CD4-positive, alpha-beta T cell treated with Interleukin-4 for 1 hour (primary cell): ENCODE measurements at regions not wholly inside any gene's neighbourhood (a gene's known extent, or its start where the extent isn't known, plus 50 kb on each side); places are given as distances from the start of the nearest gene placed in this dataset.
"Not testable (repeated sequence)": the region's sequence is repeated elsewhere in the genome, so short reads cannot be mapped to it uniquely, and the experiment has no call there.

ENCODE experiments used
- DNase-seq, 2 donors: peaks; one replicate each; pipeline ENCODE4 v3.0.0-alpha.2; 2020 to 2022

DNA sequence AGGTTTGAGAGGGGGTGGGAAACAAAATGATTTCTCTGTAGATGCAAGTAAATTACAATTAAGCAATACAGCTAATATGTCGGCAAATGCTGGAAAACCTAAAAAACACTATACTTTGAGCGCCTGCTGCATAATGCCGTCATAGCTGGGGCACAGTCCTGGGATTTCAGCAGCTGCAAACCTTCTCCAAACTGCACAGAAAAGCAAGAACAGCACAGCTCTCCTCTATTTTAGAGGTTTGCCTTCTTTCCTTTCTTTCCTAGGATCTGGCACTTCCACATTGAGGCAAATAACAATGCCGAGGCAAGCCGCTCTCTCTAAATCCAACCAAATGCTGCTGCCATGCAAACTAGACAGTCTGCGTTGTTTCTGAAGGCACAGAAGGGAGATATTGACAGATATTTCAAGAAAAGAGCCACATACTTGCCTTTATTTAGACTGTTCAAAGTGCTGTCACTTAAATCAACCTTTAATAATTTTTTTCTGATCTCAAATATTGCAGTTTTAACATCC, 287.1 kb upstream of the G2E3 start:
- DNase-seq: no peak

DNA sequence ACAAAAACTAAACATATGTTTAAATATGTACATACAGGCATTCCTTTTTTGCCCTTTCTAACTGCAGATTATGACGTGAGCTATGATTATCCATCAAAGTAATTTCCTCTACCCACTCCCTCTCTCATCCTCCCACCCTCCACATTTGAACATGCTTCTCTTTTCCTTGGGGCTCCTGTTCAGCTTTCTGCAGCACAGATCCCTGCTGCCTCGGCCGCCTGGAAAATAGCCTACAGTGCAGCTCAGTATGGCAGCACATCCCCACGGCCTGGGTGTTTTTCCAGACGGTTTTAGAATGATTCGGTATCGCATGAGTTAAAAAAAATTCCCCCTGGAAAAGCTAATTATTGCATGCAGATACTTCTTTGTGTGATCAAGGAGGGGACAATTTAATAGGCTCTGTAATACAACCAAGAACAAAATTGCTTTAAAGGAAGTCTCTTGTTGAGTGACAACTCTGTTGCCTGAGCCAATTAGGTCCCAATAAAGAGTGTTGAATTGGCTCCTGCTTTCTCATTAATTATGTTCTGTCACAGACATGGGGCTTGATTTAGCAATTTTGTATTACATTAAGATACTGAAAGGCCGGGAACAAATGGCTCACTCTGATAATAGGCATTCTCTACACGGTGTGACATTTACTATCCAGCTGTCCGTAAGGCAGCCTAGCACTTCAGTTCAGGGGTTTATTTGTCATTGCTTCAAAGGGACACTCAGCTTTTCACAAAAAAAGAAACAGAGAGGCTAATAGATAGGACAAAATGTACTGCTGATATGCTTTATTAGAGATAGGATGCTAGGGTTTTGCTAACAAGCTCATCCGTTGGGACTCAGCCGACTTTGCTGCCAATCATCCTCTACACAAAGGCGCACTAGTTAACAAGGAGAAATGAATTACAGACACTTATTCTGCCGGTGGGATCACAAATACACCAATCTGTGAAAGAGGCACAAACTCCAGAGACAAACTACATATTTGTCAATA, 285.8 kb upstream of the G2E3 start:
- no peak for DNase-seq

DNA sequence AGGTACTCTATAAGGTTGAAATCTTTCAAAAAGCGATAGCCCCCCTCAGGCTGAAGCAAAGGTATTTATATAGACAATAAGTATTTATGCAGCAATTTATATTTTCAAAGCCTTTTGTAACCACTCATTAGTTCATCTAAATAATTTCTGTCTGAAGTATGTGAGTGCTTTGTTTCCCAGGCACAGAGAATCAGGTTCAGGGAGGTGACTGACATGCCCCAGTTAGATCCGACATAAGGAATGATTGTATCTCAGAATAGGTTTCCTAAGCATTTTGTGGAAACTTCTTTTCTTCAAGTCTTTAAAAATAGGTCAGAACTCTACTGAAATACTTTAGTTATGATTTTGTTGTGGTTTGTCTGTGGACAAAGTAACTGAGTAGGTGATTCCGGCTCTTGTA, 283.4 kb upstream of the G2E3 start:
- no peak for DNase-seq

DNA sequence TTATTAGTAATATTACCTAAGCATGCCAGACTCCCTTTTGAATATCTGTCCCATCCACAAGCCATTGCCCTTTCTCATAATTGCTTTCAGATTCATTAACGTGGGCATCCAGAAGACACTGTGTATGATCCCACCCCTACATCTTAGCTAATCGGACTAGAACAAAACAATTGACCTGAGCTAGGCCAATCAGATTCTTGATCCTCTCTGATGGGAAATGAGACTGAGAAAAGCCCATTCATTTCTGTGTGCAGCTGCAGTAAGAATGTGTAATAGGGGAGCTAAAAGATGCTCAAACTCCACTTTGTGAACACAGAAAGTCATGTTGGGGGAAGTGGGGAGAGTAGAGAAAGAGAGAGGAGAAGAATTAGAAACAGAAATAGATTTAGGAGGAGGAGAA, 281.7 kb upstream of the G2E3 start:
- DNase-seq: no peak

DNA sequence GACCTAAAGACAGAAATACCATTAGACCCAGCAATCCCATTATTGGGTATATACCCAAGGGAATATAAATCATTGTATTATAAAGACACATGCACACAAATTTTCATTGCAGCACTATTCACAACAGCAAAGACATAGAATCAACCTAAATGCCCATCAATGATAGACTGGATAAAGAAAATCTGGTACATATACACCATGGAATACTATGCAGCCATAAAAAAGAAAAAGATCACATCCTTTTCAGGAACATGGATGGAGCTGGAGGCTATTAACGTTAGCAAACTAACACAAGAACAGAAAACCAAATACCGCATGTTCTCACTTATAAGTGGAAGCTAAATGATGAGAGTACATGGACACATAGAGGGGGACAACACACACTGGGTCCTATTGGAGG, 280.1 kb upstream of the G2E3 start:
- not testable (repeated sequence) for DNase-seq

DNA sequence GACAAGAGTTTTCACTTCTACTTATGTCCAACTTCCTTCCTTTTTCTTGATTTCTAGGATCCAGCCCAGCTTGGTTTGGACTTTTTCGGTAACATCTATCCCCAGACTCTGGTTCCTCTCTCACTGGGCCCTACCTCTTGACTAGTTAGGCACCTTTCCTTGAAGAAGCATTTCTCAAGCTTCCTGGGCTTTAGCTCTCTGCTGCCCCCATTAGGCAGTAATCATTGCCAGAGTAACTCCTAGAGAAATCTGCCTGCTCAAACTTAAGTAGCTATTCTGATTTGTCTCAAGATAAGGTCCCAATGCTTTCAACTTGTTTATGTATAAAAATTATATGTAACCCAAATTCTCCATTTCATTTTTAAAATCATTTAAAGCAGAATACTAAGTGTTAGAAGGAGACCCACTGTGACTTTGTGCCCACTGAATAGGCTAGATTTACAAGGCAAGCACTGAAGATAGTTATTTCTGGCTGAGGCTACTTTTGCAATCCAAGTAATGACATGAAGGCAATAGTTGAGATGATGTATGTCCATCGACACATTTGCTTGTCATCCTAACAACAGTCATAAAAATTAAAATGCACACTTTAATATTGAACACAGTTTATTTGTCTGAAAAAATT, 275.0 kb upstream of the G2E3 start:
- DNase-seq: no peak

DNA sequence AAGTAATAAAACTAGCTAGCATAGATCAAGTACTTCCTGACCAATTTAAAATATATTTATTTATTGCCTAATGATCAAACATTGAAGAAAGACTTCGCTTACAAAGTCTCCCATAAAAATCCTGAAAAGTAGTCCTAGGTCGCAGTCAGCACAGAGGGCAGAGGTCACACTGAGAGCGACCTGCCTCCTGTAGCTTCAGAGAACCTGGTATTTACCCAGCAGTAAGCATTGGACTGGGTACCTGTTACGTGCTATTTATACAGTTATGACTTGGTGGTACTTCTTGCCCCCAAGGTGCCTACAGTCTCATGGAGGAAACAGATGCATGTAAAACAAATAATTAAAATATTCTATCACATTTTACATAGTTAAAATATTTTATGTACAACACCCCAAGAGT, 274.1 kb upstream of the G2E3 start:
- DNase-seq: no peak

DNA sequence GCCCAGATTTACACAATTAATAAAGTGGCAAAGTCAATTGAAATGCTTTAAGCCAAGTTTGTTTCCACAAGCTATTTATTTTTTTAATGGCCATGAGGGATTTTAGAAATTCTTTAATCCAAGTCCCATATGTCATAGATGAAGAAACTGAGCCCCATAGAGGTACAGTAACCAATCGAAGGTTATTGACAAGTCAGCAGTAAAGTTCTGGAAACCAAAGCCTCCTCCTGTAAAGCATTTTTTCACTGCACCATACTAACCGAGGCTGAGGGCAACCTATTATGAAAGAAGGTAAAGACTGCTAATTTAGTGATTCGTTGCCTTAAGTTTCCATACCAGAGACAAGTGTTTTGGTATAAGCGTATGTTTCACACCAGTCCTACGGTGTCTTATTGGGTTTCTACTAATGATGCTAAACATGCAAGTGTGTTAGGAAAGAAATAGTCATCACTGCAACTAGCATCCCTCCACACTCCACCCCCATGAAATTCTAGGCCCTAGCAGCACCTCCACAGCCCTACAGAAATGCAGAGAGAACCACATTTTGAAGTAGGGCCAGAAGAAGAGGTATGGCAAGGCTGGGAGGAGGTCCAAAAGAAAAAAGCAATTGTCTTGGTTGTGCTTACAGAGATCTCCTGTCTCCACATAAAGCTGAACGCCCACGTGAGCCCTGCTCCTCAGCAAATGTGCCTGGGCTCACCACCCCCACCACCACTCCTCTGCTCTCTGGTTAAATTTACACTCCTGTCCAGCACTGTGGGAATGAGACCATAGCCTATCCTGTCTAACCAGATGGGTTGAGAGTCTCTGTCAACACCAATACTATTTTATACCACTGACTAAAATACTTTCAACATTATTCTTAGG, 271.1 kb upstream of the G2E3 start:
- no peak for DNase-seq

DNA sequence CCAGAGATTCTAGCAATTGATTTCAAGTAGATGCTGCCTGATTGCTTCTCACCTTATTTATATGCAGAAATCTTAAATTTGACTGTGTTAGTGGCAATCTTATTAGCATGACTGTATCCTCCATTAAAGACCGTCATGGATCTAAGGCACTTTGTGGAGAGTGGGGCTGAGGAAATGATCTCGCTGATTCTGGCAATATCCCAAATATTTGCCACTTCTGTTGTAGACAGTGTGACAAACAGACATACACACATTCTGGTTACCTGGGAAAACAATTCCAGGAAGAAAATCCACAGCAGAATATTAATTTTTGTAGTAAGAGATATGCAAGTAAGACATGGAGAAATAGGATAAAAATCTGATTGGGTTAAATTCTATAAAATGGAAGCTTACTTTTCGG, 269.0 kb upstream of the G2E3 start:
- no peak for DNase-seq

DNA sequence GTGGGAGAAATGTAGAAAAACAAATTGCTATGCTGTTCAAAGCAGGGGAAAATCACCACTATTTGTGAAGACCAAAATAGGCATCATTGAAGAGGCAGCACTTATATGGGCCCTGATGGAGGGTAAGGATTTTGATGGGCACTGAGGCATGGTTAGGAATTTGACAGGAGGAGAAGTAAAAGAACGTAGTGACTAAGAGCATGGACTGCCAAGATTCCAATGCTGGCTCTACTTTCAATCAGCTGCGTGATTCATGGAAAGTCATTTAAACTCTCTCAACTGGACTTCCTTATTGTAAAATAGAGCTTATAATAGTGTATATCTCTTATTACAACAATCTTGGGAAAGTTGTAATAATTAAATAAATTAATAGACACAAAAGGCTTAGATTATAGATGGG, 267.7 kb upstream of the G2E3 start:
- no peak for DNase-seq

DNA sequence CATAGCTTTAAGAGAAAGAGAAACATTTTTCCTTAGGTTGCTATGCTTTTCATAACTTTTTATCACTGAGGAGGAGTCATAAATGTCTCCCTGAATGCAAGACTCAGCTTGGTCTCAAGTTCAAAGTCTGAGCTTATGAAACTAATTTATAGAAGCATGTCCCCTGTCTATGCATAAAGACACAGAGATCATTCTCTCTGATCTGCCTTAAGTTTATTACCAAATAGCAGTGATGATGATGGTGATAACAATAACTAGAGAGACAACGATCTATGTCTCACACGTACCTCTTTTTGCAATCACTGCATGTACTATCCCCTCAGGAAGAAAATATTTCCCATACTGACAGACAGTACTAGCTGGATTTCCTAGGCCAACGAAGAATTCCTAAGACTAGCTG, 266.4 kb upstream of the G2E3 start:
- DNase-seq: no peak

DNA sequence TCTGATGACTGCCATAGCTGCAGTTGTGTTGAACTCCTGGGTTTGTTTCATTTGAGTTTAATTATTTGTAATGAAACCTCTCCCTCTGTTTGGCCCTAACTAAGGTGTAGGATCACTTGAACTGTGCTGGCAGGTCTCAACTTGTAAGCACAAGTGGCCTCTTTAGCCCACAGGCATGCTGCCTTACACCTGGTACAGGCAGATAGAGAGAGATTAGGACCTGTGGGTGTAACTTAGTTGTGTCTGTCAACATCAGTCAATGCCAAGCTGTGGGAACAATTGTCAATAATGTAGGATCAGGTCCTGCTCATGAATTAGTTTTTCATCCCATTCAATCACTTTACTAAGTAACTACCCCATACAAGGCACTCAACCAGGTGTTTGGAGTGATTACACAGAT, 263.0 kb upstream of the G2E3 start:
- DNase-seq: no peak

DNA sequence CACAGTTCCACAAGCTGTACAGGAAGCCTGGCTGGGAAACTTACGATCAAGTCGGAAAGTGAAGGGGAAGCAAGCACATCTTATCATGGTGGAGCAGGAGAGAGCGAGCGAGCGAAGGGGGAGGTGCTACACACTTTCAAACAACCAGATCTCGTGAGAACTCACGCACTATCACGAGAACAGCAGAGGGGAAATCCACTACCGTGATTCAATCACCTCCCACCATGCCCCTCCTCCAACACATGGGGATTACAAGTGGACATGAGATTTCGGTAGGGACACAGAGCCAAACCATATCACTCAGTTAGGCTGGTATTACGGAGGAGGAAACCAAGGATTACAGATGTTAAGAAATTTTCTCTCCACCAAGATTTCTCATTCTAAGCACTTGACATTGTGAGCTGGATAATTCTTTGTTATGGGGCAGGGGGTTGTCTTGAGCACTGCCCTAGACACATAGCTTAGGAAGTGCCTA, 262.0 kb upstream of the G2E3 start:
- peak in 1 of 2 donors; percentile 3 for DNase-seq

DNA sequence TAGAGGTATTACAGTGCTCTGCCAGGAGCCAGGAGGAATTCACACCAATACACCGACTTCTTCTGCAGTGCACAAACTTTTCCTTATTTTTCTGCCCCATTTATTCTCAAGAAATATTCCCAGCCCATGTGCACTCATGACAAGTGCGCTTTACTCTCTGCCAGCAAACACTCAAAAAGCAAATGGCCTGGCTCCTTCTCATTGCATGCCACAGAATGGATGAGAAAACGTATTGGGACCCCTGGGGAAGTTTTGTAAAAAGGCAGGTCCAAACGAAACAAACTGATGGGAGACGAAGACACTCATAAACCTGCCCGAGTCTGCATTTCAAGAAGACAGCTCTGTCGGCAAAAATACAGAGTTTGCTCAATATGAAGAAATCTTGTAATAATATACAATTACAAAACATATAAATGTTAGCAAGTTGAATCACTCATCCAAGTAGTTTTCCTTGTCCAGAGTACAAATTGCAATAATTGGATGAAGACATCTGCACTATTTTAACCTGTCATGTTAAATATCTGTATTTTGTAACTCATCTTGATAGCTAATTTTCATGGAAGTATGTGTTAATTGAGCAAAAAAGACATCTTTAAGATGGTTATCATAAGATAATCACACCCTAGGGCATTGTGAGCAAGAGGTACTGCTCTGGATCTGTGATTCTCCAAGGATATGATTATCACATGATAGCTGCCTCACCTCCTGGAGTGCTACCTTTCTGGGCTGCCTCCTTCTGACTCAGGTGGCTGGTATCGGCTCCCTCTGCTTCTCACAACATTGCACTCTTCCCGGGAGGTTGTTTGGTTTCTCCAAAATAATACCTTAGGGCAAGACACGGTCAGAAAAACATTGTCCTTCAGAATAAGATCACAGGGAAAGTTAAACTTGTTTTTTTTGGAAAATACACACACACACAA, 260.8 kb upstream of the G2E3 start:
- DNase-seq: no peak

DNA sequence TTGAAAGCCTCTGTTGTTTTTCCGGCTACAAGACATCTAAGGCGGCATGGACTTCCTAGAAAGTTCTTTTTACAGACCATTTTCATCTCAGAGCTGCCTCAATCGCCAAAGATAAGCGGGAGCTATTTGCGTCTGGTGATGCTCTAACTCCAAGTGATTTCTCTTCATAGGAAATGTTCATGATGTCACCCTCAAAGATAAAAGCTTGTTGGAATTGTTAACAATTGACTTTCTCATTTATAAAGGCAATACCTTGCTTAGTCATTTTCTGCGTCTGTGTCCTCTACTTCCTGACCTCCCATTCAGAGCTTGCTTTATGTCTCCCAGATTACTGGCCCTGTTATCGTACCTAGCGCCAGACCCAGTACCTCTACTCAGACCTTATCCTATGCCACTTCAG, 259.0 kb upstream of the G2E3 start:
- DNase-seq: no peak

DNA sequence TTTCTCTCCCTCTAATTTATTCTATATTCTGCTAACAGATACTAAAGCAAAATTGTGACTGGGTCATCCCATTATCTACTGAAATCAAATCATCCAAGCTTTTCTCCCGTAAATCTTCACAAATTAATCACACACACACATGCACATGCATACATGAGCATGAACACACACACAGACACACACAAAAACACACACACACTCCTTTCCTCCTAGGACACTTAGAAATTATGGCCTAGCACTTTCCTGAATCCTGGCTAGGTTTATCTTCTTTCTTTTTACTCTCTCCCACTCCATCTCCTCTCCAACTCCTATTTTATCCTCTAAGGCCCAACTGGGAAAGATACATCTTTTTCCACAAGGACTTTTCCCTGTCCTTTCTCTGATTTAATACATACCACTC, 255.6 kb upstream of the G2E3 start:
- no peak for DNase-seq

DNA sequence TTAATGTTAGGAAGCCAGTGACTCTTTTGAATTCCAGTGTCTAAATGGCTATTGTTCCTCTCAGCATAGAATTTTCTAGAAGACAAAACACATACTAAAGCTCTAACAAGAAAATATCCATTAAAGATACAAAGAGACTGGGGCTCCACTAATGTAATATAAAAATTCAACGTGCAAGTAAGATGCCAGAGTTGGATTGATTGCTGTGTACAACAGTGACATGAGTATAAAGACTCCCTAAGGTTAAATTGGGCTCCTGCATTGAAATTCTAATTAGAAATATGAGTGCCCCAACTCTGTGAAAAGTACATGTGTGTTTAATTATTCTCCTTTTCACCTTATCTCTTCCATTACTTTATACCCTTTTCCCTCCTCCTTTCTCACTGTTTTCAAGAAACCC, 253.6 kb upstream of the G2E3 start:
- no peak for DNase-seq

DNA sequence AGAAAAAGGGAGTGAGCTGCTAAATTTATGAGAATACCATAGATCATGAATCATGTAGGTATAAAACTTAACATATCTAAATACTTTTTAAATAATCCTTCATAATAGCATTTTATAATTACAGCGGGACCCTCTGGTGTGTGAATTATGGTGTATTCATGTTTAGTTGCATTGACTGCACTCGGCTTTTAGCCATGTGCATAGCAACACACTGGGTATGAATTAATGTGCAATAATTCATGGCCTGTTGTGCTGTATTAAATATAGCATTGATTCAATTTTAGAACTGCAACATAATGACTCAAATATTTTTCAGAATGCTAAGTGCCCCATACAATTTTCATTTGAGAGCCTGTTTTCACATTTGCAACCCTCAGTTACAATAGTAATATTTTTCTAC, 249.6 kb upstream of the G2E3 start:
- no peak for DNase-seq

DNA sequence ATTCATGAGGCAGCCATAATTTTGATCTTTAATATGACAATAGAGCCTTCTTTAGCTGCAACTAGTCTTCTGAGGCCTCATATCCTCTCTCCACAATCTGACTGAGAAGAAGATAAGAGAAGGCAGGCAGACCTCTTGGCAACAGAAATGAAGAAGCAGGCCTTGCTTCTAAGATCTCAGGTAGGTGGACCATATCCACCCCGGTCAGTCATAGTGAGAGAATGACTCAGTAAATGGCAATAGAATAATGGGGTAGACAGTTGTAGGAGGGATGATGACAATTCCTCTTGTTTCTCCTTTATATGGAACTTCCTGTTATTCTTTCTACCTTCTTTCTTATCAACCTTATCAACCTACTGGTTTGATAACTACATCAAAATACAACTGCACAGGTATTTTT, 246.7 kb upstream of the G2E3 start:
- DNase-seq: no peak

DNA sequence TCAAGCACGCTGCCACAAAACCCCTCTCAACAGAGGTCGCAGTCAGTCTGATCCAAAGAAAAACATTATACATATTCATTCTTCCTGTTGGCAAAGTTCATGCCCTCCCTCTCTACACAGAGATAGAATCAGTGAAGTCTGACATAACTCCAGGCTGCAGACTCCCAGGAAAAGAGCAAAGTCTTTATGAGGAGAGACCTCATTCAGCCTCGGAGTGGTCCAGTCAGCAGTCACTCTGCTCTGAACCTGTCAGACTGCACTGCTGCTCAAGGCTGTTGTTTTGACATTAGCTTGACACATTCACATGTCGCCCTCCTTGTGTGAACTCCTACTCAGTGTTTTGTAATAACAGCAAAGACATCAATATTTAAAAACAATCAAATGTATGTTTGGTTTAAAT, 241.2 kb upstream of the G2E3 start:
- no peak for DNase-seq

DNA sequence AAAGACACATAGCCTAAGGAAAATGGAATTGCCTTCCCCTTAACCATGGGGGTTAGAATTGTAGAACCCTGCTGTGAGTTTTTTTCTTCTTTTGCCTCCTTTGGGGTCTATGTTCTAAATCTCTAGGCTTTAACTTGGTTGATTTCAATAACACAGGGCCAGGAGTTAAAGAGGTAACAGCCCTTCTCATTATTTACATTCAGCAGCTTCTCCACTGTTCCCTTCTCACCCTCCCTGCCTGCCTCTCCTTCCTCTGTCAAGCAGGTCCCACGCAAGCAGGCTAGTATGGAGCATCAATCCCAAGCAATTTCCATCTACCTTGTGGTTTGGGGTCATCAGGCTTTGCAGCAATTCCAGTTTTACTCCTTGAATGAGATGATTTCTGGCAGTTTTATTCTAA, 236.1 kb upstream of the G2E3 start:
- DNase-seq: no peak

DNA sequence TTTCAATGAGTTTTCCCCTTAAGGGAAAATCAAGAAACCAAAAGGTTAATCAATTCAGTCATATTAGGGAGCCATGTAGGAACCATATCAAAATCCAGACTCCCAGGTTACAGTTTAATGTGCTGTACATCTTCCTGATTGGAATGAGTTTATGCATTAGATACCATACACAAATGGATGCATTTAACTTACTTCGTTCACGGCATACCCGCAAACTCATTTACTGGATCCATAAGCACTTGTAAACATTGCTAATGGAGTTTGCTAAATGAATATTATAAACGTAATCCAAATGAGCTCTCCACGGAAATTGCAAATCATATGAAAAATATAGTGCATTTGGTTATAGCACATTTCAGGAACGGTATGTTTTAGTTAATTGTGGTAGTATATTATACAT, 228.9 kb upstream of the G2E3 start:
- DNase-seq: no peak
